MV-4-11 (cell line): ENCODE measurements at regions not wholly inside any gene's neighbourhood (a gene's known extent, or its start where the extent isn't known, plus 50 kb on each side); places are given as distances from the start of the nearest gene placed in this dataset.

ENCODE experiments used
- DNase-seq: peaks from one replicate; lab custom pipeline; 2025; lab: John Stamatoyannopoulos, UW

DNA sequence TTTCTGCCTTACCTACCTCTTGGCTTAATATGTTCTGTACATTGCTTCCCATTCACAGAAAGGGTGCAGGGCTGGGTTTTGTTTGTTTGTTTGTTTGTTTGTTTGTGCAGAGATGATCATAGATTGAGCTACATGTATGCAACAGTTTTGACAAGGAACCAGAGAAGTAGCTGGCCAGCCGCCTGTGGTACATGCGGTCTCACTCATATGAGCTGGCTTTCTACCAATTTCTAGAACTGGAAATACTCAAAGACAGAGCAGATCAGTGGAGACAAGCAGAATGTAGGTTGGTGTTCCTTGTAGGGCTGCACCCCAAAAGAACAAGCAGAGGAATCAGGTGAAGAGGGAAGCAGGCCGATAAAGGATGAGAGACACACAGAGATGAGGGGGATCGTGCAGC, 502.7 kb downstream of the SOX2 start:
- no peak for DNase-seq

DNA sequence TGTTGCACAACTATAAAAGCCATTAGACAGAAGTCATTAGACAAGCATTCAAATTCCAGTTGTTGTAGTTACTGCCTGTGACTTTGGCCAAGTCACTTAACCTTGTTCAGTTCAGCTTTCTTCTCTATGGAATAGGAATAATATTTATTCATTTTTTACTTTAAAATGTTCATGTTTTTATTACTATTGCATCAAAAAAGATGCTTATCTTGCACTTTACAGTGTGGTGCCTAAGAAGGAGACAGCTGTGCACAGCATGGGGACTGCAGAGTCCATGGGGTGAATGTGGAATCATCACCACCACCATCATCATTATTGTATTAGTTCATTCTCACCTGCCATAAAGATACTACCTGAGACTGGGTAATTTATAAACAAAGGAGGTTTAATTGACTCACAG, 504.2 kb downstream of the SOX2 start:
- no peak for DNase-seq

DNA sequence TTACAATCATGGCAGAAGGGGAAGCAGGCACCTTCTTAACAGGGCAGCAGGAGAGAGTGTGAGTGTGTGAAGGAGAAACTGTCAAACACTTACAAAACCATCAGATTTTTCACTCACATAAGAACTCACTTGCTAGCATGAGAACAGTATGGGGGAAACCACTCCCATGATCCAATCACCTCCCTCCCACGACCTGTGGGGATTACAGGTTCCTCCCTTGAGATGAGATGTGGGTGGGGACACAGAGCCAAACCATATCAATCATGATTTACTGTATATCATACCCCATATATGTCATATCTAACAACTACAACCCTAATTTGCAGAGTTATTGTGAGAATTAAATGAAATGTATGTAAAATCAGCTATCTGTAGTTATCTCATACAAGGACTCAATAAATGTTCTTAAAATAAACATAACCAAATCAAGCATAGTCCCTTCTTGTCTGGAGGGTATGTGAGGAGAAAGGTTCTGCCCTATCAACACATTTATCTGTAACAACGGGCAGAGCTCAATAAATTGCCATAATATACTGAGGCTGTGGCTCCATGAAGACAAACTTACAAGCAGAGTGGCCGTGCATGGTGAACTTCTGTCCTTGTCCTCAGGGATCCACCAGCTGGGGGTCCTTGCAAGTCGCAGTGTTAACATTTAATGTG, 504.7 kb downstream of the SOX2 start:
- DNase-seq = no peak

DNA sequence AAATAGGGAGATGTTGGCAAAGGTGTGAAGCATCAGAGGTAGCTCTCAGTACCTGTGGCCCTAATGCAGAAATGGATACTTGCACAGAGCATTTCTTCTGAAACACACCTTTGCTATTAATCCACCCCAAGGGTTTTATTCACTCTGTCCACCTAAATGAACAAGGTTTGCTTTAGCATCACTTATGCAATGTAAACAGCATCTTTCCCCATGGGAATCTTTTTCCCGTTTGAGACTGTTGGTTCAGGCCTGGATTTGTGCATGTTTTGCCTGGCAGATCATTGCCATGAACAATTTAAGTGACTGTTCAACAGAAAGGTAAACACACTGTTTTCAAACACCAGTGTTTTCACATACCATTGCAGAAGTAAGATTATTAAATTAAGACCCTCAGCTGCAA, 508.3 kb downstream of the SOX2 start:
- no peak for DNase-seq

DNA sequence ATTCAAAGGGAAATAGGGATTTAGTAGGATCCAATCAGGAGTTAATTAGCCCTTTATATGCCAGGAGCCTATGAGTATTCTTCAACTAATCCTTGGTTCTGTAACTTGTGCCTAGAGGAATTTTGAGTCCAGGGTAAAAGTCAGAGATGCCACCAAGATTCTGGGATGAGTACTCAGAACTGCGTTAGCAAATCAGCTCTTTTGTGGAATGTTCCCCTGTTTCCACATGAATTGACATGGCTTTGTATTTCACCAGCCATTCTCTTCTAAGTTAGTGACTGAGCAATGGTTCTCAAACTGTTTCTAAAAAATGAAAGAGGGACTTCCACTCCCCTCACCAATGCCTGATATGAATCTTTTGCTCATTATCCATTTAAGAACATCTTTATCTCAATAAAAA, 508.7 kb downstream of the SOX2 start:
- DNase-seq = no peak

DNA sequence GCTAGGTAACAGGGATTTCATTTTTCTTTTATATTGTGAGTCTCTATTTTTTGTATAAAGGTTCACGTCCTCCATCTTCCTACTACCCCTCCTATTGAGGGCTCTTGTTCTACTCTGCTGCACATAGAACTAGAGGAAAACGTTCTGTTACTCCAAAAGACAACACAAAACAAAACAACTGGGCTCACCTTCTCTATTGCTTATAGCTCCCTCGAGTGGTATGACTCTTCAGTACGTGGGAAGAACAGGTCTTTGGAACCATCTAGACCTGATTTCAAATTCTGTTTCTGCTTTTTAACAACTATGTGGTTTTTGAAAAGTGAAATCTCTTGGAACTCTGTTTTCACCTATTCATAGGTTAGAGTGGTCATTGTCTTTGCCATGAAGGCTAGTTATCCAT, 515.3 kb downstream of the SOX2 start:
- no peak for DNase-seq

DNA sequence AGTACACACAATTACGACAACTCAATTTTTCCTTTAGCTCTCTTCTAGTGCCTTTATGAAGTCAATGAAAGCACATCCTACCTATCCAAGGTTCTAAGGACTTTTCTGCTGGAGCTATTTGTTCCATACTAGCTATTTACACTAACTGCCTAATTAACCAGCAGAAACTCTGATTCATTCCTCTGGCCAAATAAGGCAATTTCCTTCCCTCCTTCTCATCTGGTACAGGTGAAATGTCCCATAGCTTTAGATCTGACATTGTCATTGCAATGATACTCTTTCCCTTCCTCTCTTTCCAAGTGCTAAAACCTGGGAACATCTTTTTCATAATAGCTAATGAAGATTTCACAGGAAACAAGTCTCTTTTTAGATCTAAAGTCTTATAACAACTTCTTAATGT, 521.7 kb downstream of the SOX2 start:
- no peak for DNase-seq

DNA sequence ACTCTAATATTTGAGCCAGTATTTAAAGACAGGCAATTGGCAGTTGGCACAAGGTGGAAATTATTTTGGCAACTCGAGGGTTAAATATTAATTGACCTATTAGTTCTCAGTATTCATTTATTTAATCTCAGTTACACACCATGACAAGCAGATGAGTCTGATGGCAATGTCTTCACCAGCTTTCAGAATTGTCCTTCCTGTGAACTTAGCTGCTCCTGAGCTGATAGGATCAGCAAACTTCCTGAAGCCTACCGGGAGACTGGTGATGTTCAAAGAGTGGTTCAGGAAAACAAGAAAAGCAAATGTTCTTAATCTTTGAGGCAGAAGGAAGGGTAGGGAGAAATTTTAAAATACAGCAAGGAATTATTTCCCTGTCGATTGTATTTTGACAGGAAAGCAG, 522.2 kb downstream of the SOX2 start:
- no peak for DNase-seq

DNA sequence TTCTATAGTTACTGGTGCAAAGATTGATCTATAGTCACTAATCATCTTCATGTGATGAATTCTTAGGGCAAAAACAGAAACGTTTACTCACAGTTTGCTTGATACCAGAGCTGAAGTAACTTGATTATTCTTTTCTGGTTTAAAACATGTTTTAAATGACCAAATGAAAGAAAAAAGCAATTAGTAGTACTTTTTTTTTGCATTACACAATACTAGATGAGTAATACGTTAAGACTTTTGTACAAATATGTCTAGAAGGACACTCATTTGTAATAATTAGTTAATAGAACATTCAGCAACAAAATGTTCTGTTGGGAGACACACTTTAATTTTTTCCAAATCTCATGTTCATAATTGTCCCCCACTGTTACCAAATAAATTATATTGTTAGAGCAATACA, 523.2 kb downstream of the SOX2 start:
- DNase-seq = no peak

DNA sequence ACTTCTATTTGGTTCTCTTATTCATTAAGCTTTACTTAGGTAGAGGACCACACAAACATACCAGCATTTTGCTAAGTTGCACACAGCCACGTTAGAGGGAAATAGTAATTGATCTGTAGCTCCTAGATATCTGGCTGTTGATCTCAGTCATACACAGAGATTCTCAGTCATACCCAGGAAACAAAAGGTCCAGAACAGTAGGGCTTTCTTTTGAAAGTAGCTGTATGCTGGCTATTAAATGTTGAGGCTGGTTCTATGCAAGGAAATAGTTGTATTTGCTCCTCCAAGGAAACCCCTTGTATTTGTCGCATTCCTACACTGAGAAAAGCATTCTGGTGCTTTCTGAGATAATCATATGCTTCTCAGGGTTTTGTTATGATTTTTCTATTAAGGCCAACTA, 523.8 kb downstream of the SOX2 start:
- no peak for DNase-seq

DNA sequence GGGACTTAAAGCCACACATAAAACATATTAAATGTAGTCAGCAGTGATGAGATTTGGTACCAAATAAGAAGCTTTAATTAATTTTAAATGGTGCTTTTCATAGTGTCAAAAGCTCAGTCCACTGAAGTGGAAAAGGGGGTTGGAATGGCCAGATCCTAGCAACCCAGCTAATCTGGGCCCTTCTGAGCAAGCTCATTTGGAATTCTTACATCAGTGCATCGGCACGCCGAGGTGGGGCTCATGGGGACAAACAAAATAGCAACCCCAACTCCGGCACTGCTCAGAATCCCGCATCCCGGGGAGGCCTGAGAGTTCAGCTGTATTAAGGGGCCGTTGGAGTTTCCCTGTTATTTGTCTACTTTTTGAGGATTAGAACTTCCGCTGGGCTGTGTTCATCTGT, 526.4 kb downstream of the SOX2 start:
- DNase-seq = no peak

DNA sequence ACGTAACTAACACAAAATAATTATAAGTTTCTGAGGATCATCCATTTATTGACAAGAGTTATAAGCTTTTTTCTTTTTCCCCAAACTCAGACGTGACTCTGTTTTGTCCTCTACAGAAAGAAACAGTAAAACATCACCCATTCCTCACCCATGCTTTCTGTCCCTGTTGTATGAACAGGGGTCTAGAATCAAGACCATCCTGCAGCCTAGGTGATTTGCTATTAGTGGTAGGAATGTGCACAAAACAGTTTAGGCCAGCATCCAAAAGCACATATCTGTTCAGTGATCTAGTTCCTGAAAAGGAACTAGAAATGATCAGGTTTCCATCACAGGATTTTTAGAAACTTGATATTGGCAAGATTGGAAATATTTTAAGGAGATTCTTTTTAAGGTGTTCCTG, 527.6 kb downstream of the SOX2 start:
- no peak for DNase-seq

DNA sequence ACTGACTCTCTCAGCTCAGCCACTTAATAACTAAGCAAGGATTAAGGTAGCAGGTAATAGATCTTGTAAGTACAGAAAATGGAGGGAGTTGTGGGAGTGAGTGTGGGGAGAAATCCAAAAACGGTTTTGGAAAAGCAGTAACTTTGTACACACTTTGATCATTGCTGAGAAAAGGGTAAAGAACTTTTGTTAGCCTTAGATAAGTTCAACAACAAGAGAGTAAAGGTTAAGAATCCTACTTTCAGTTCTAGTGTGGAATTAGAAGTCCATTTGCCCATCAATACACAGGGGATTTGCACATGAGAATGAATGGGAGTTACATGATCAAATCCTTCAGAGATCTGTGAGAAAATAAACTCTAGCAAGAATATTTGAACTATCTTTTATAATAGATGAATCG, 528.7 kb downstream of the SOX2 start:
- no peak for DNase-seq

DNA sequence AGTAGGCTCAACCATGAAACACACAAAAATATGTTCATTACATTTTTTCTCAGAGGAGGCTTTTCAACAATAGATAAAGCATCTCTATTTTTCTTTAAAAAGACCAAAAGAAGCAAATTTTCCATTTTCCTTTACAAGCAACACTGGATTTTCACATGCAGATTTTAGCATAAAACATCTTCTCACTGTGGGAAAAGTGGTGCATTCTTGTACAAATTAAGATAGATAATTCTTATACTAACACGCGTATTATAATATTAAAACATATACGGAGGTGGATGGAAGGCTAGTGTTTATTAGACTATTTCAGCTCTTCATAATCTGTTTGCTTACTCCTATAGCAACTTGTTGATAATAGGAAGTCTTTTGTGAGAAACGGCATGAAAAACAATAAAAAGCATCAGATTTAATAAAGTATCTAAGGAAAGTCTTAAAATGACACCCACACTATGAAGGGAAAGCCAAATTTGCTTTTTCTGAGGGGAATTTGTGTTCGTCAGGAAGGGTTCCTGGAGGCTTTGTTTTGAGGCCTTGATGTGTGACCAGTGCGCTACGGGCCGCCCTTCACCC, 529.6 kb downstream of the SOX2 start:
- DNase-seq = no peak

DNA sequence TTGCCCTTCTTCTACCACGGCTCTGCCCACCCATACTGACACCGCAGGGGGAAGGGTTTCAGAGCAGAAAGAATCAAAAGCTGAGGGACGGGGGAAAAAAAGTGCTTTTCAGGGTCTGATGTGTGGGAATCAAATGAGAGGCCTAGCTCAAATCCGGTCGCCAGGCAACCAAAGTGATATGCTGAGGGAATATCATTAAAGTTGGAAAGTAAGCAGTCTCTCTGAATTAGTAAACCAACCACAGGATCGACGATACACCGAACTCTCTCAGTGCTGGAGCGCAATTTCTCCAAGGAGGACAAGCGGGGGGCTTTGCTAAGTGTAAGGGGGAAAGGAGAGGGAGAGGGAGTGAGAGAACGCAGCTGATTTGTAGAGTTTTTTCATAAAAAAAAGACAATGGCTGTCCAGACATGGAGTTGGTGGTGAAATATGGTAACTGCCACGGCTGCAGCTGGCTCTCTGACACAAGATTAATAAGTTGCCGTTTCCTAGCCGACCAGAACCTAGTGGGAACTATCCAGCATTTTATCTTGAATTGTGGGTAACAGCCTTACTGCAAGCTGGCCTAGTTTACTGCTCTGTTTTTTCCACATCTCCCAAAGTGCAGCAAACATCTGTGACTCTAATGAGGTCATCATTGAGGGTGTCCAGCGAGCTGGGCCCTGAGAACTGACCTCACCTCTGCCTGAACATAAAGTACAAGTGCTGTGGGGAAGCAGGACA, 530.2 kb downstream of the SOX2 start:
- no peak for DNase-seq

DNA sequence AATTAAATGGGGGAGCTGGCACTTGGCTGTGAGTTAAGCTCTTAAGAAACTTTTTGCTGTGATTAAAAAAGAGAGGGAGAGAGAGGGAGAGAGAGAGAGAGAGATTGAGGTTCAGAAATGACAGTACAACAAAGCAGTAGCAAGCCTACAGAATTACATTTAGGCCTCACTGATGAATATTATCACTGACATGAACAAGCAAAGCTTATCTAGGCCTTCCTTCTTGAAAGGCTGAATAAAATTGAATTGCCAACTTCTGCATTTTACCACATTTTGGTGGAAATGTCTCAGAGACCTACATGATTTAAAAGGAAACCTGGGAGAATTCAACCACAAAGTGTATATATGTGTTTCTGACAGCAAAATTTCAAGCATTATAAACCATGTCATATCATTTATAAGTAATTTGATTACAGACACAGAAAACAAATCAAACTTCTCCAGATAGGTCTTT, 530.8 kb downstream of the SOX2 start:
- DNase-seq = no peak

DNA sequence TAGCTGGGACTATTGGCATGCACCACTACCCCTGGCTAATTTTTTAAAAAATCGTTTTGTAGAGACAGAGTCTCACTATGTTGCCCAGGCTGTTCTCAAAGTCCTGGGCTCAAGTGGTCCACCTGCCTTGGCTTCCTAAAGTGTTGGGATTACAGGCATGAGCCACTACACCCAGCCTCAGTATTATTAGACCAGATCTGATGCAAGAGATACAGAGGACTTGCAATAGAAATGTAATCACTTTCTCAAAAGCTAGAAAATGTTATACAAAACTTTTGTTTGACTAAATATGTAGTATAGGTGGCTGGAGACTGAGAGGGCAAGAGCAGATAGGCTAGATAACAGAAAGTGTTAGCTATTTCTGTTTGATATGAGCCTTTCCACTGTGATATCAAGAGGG, 531.9 kb downstream of the SOX2 start:
- no peak for DNase-seq

DNA sequence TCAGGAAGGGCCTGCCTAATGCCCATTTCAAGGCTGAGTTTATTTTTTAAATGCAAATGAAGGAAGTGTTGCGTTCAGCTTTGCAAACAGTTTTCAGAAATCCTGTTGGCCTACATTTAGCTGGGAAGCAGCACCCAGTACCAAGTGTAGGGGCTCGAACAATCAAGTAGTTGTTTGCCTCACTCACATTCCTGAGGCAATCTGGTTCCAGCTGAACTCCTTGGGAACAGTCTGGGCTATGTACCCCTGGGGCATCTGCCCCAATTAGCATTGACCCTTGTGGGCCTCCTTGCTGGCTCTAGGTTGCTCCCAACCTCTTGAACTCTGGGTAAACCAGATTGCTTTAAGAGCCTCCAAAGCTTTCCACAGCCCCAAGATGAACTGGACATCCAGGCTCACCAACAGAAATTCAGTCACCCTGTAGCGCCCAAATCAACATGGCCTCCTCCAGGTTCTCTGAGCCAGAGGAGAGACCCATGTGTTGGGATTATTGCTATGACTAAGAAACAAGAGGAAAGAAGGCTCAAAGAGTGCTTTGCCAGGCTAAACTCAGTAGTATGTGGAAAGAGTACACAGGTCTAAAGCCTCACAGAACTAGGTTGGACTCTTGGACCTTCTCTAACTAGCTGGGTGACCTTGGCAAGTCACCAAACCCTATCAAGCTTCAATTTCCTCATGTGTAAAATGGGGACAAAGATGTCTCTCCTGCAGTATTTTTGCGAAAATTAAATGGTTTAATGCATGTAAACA, 532.7 kb downstream of the SOX2 start:
- DNase-seq = no peak

DNA sequence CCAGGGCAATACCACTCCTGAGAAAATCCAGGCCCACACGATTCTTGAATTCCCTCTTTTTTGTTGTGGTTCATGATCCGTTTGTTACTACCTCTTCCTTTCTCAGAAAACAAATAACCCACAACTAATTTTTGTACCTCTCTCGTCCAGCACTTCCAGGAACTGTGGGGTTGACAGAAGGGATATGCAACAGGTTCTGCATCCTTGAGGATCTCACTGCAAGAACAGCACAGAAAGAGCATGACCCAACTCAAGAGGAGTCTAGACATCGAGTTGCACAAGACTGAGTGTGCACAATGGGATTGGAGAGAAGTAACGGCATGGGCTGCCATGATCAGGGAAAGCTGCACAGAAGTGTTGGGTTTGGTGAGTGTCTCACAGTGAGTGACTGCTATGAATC, 533.3 kb downstream of the SOX2 start:
- DNase-seq = no peak

DNA sequence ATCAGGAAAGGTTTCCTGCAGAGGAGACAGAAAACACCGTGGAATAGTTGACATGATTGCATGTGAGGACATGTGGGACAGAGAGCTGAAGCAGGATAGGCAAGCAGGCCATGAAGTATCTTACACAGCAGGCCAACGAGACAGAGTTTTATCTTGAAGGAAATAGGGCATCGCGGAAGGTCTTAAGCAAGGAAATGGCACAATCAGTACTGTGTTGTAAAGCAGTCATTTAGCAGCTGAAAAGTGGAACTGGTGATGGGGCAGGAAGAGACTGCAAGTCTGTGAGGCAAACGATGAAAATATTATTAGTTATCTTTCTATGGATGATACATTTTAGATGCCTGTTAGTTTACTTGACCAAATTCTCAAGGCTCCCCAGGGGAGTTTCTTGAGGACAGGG, 535.1 kb downstream of the SOX2 start:
- peak; percentile 46 for DNase-seq

DNA sequence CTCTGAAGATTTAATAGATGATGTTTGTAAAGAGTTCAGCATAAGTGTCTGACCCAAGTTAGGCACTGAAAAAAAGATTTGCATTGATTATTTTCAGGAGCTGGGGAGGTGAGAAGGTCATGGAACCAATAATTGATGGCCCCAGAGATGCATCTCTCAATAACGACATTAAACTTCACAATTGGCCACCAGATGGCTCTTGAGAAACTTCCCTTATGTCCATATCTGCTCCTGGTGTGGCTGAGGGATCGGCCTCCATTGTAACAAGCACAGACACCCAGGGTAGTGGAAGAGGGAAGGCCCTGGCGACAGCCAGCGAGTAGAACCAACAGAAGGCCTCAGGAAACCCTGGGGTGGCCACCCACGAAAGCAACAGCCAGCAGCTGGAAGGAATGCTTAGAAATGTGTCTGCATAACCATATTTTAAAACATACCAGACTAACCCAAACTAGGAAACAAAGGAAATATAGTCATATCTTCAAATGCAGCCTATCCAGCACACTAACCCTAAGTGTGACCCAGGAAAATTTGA, 536.7 kb downstream of the SOX2 start:
- no peak for DNase-seq

DNA sequence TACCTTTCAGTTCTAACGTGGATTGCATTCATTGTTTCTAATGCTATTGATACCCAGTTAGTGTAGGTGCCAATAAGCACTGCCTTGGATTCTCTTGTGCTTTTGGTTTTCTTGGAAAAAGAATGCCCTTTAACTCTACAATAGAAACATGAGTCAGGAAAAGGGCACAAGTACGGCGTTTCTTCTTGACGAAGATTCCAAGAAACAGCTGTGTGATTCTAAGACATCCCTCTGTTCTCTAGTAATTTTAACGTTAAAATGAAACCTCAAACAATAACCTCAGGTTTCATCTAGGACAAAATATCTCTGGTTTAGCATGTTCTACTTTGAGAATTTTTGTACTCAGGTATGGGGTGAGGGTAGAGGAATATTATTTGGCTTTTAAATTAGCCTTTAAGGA, 540.5 kb upstream of the ATP11B start:
- no peak for DNase-seq

DNA sequence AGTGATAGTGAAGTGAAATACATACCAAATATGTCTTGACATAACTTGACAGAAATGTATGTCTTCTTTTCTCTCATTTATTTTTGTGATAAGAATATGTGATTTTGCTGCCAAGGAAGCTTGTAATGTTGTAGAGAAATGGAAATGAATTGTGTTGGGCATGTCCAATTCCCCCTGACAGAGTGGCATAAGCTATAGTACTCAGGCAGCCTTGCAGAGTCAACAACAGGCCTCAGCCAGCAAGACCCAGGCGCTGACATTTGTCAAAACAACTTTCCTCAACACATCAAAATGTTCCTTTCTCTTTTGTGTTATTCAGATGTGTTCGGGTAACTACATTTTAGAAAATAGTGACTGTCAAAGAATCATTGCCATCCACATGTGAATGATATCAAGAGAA, 538.1 kb upstream of the ATP11B start:
- DNase-seq = no peak
